Thyroid gland (tissue), 4 donors: ENCODE measurements at regions not wholly inside any gene's neighbourhood (a gene's known extent, or its start where the extent isn't known, plus 50 kb on each side); places are given as distances from the start of the nearest gene placed in this dataset.
"Not testable (repeated sequence)": the region's sequence is repeated elsewhere in the genome, so short reads cannot be mapped to it uniquely, and the experiment has no call there.

Source experiments
- DNase-seq, 2 donors: peaks; one replicate each; pipeline ENCODE4 v3.0.0-alpha.2; 2019
- H3K27ac ChIP-seq, 3 donors: fragments of 200-600 bp; sonication (generic); 1 replicate in 2 of 3; 2 replicates in 1 of 3; pipeline ENCODE4 v1.5.1; 2016 to 2019; ENCODE audit warnings: mild to moderate bottlenecking in 1 of 3, moderate library complexity in 1 of 3
- H3K27me3 ChIP-seq: fragments of 200-600 bp; sonication (generic); one replicate; pipeline ENCODE4 v1.5.1; 2019
- H3K36me3 ChIP-seq, 2 donors: fragments of 200-600 bp; sonication (generic); one replicate each; pipeline ENCODE4 v1.5.1; 2016 to 2019
- H3K4me1 ChIP-seq, 2 donors: fragments of 200-600 bp; sonication (generic); one replicate each; pipeline ENCODE4 v1.5.1; 2017 to 2019
- H3K4me3 ChIP-seq, 3 donors: fragments of 200-600 bp; sonication (generic); replicated peaks in 1 of 3; 1 replicate in 2 of 3; 2 replicates in 1 of 3; pipeline ENCODE4 v1.5.1; 2016; ENCODE audit warnings: mild to moderate bottlenecking in 1 of 3
- H3K9me3 ChIP-seq: fragments of 200-600 bp; sonication (generic); one replicate; pipeline ENCODE4 v1.5.1; 2017
- CTCF ChIP-seq, 6 experiments: fragments of 200-600 bp in 3 of 6; fragments of 450-650 bp in 3 of 6; sonication (generic) in 3 of 6; IDR thresholded peaks; one replicate each; pipeline ENCODE4 v1.5.1; 2016 to 2019; ENCODE audit warnings: antibody characterized with exemption in 6 of 6, mild to moderate bottlenecking in 2 of 6, inconsistent platforms in 1 of 6, moderate library complexity in 1 of 6
- POLR2A ChIP-seq, 2 donors: fragments of 450-650 bp; IDR thresholded peaks; one replicate each; pipeline ENCODE4 v1.6.1; 2017; ENCODE audit warnings: antibody characterized with exemption in 2 of 2, mild to moderate bottlenecking in 2 of 2, moderate library complexity in 1 of 2
- WGBS, 2 donors: methylation state at CpG; one replicate each; pipeline ENCODE4 v1.1.5; 2017; 5-methylcytosine and 5-hydroxymethylcytosine counted together
- intact Hi-C: fragments of 100-400 bp; cut with DNase I; formaldehyde crosslinking; loops from one replicate; pipeline ENCODE4 v1.15.1; 2023

GRCh38 chr20:29790510-29790909 lies 1467.0 kb upstream of the DEFB115 start:
- no peaks in the 10 kb centered on the region for H3K9me3 ChIP-seq
- intact Hi-C loops, result no loop called here
- no peaks in the 10 kb centered on the region for H3K36me3 ChIP-seq
- H3K27ac ChIP-seq, result no peak overlapping the region
- DNase-seq, result no peak
- no peaks in the 10 kb centered on the region for H3K4me1 ChIP-seq
- H3K4me3 ChIP-seq, result no peak overlapping the region
- no peaks in the 10 kb centered on the region for H3K27me3 ChIP-seq
- TF ChIP-seq POLR2A (IDR thresholded peaks at IDR 0.05) (no peak), CTCF (IDR thresholded peaks at IDR 0.05) (no peak)

- H3K9me3 ChIP-seq, H3K27me3 ChIP-seq, H3K4me3 ChIP-seq, H3K36me3 ChIP-seq, H3K27ac ChIP-seq, DNase-seq, intact Hi-C loops, H3K4me1 ChIP-seq: not testable (repeated sequence)
- 50 to 58% methylated on average over 4 of the region's 4 CpGs for WGBS, 2 donors
Measured at GRCh38 chr20:29831508-29831907, 1426.0 kb upstream of the DEFB115 start.

GRCh38 chr20:29868014-29868413 lies 1389.5 kb upstream of the DEFB115 start:
- H3K4me3 ChIP-seq, H3K27me3 ChIP-seq, intact Hi-C loops, H3K9me3 ChIP-seq, H3K4me1 ChIP-seq, H3K27ac ChIP-seq, DNase-seq, H3K36me3 ChIP-seq: not testable (repeated sequence)
- WGBS, 2 donors, result 58 to 62% methylated on average over 6 of the region's 6 CpGs

GRCh38 chr20:29868688-29869087 lies 1388.8 kb upstream of the DEFB115 start:
- 47 to 55% methylated on average over 4 of the region's 4 CpGs for WGBS, 2 donors
- DNase-seq, intact Hi-C loops: not testable (repeated sequence)

GRCh38 chr20:29871816-29872215 lies 1385.6 kb upstream of the DEFB115 start:
- intact Hi-C loops, result loop anchor here (10.0 kb wide), 1 partner anchor 767 kb away; no protein-coding TSS in a partner anchor
- not testable (repeated sequence) for DNase-seq, H3K27me3 ChIP-seq, H3K36me3 ChIP-seq, H3K4me1 ChIP-seq, H3K27ac ChIP-seq, H3K9me3 ChIP-seq, H3K4me3 ChIP-seq
- 54 to 58% methylated on average over 2 of the region's 2 CpGs for WGBS, 2 donors

More at GRCh38 chr20:29868688-29869087, 1388.8 kb upstream of the DEFB115 start:
- not testable (repeated sequence) for H3K4me3 ChIP-seq, H3K36me3 ChIP-seq, H3K27me3 ChIP-seq, H3K27ac ChIP-seq, H3K4me1 ChIP-seq, H3K9me3 ChIP-seq

- Histone ChIP-seq H3K27me3 (no peaks in the 10 kb centered on the region), H3K36me3 (no peaks in the 10 kb centered on the region), H3K27ac (no peak overlapping the region), H3K4me3 (no peak overlapping the region), H3K4me1 (no peaks in the 10 kb centered on the region), H3K9me3 (no peaks in the 10 kb centered on the region)
- intact Hi-C loops, result loop anchor here (10.0 kb wide), 1 partner anchor 769 kb away; no protein-coding TSS in a partner anchor
- TF ChIP-seq CTCF (IDR thresholded peaks at IDR 0.05), result no peak
- 43 to 52% methylated on average over 23 to 24 of the region's 28 CpGs for WGBS, 2 donors
- DNase-seq, result peak; percentile 21 to 41
Measured at GRCh38 chr20:29873946-29874345, 1383.5 kb upstream of the DEFB115 start.

GRCh38 chr20:29874476-29875202 lies 1382.8 kb upstream of the DEFB115 start:
- no peak overlapping the region for H3K4me3 ChIP-seq
- H3K27me3 ChIP-seq, result no peaks in the 10 kb centered on the region
- TF ChIP-seq POLR2A (IDR thresholded peaks at IDR 0.05), result no peak
- TF ChIP-seq CTCF (IDR thresholded peaks at IDR 0.05), result no peak
- 71 to 81% methylated on average over 24 to 25 of the region's 25 CpGs for WGBS, 2 donors
- H3K27ac ChIP-seq, result no peak overlapping the region
- intact Hi-C loops, result loop anchor here (10.0 kb wide), 1 partner anchor 770 kb away; no protein-coding TSS in a partner anchor
- no peaks in the 10 kb centered on the region for H3K9me3 ChIP-seq
- DNase-seq, result no peak
- H3K4me1 ChIP-seq, result no peaks in the 10 kb centered on the region
- no peaks in the 10 kb centered on the region for H3K36me3 ChIP-seq

GRCh38 chr20:29875321-29876083 lies 1382.0 kb upstream of the DEFB115 start:
- H3K36me3 ChIP-seq, H3K4me1 ChIP-seq, H3K4me3 ChIP-seq, H3K27ac ChIP-seq, H3K9me3 ChIP-seq, DNase-seq, H3K27me3 ChIP-seq: not testable (repeated sequence)
- intact Hi-C loops, result loop anchor here (10.0 kb wide), 1 partner anchor 771 kb away; no protein-coding TSS in a partner anchor
- WGBS, 2 donors, result 76 to 85% methylated on average over 27 of the region's 27 CpGs

- not testable (repeated sequence) for H3K4me3 ChIP-seq, H3K9me3 ChIP-seq, H3K4me1 ChIP-seq, H3K27me3 ChIP-seq, H3K36me3 ChIP-seq, DNase-seq, H3K27ac ChIP-seq
- intact Hi-C loops, result loop anchor here (10.0 kb wide), 1 partner anchor 771 kb away; no protein-coding TSS in a partner anchor
- 85 to 88% methylated on average over 41 of the region's 41 CpGs for WGBS, 2 donors
Measured at GRCh38 chr20:29876084-29876910, 1381.2 kb upstream of the DEFB115 start.
